ENCODE measurements at regions not wholly inside any gene's neighbourhood (a gene's known extent, or its start where the extent isn't known, plus 50 kb on each side); places are given as distances from the start of the nearest gene placed in this dataset.

GRCh38 chr13:72507416-72508199 is 219.8 kb downstream of the MZT1 start:
- no peaks in the 10 kb centered on the region for H3K36me3 ChIP-seq (ENCODE audit: low read length)
- H3K4me2 ChIP-seq (ENCODE audit: low read depth, low read length, poor library complexity, severe bottlenecking) = no peak overlapping the region
- no peaks in the 10 kb centered on the region for H3K9me3 ChIP-seq (ENCODE audit: insufficient read depth, low read length)
- no peaks in the 10 kb centered on the region for H4K20me1 ChIP-seq (ENCODE audit: low read depth, low read length)
- no peaks in the 10 kb centered on the region for H3K27me3 ChIP-seq (ENCODE audit: low read length)
- no peak overlapping the region for H2AFZ ChIP-seq (ENCODE audit: low read depth, low read length, severe bottlenecking)
- H3K4me3 ChIP-seq (ENCODE audit: insufficient read depth, low read length, poor library complexity, severe bottlenecking) = no peak overlapping the region
- no peak for TF ChIP-seq EZH2phosphoT487 (conservative IDR thresholded peaks at IDR 0.05; ENCODE audit: low read length)
- TF ChIP-seq CTCF (IDR thresholded peaks at IDR 0.05; ENCODE audit: insufficient read depth, low read length, poor library complexity, severe bottlenecking) = no peak
- no peaks in the 10 kb centered on the region for H3K79me2 ChIP-seq (ENCODE audit: insufficient read depth, low read length)
- H3K9ac ChIP-seq (ENCODE audit: low read length) = no peak overlapping the region
- H3K27ac ChIP-seq (ENCODE audit: low read depth, low read length) = no peak overlapping the region
- H3K9me2 ChIP-seq (replicated peaks; ENCODE audit: insufficient read depth, low read length) = no peaks in the 10 kb centered on the region
- H3F3A ChIP-seq (ENCODE audit: insufficient read depth) = no peaks in the 10 kb centered on the region

GRCh38 chr13:72506706-72507105 is 220.7 kb downstream of the MZT1 start:
- H2AFZ ChIP-seq (ENCODE audit: low read depth, low read length, severe bottlenecking) = no peak overlapping the region

GRCh38 chr13:72505376-72505775 is 222.1 kb downstream of the MZT1 start:
- H3K27ac ChIP-seq (ENCODE audit: low read depth, low read length) = no peak overlapping the region
- H3K9me2 ChIP-seq (replicated peaks; ENCODE audit: insufficient read depth, low read length) = no peaks in the 10 kb centered on the region
- TF ChIP-seq EZH2phosphoT487 (conservative IDR thresholded peaks at IDR 0.05; ENCODE audit: low read length) (no peak), CTCF (IDR thresholded peaks at IDR 0.05; ENCODE audit: insufficient read depth, low read length, poor library complexity, severe bottlenecking) (no peak)
- no peaks in the 10 kb centered on the region for H3F3A ChIP-seq (ENCODE audit: insufficient read depth)
- H3K36me3 ChIP-seq (ENCODE audit: low read length) = no peaks in the 10 kb centered on the region
- H2AFZ ChIP-seq (ENCODE audit: low read depth, low read length, severe bottlenecking) = no peak overlapping the region
- H3K79me2 ChIP-seq (ENCODE audit: insufficient read depth, low read length) = no peaks in the 10 kb centered on the region
- H4K20me1 ChIP-seq (ENCODE audit: low read depth, low read length) = no peaks in the 10 kb centered on the region
- H3K27me3 ChIP-seq (ENCODE audit: low read length) = no peaks in the 10 kb centered on the region
- H3K9me3 ChIP-seq (ENCODE audit: insufficient read depth, low read length) = no peaks in the 10 kb centered on the region
- H3K4me3 ChIP-seq (ENCODE audit: insufficient read depth, low read length, poor library complexity, severe bottlenecking) = no peak overlapping the region
- H3K4me2 ChIP-seq (ENCODE audit: low read depth, low read length, poor library complexity, severe bottlenecking) = no peak overlapping the region
- H3K9ac ChIP-seq (ENCODE audit: low read length) = no peak overlapping the region

More at GRCh38 chr13:72506706-72507105, 220.7 kb downstream of the MZT1 start:
- no peaks in the 10 kb centered on the region for H3K79me2 ChIP-seq (ENCODE audit: insufficient read depth, low read length)
- H3K9me3 ChIP-seq (ENCODE audit: insufficient read depth, low read length) = no peaks in the 10 kb centered on the region
- H3K9me2 ChIP-seq (replicated peaks; ENCODE audit: insufficient read depth, low read length) = no peaks in the 10 kb centered on the region
- no peaks in the 10 kb centered on the region for H4K20me1 ChIP-seq (ENCODE audit: low read depth, low read length)
- no peaks in the 10 kb centered on the region for H3K27me3 ChIP-seq (ENCODE audit: low read length)
- H3K36me3 ChIP-seq (ENCODE audit: low read length) = no peaks in the 10 kb centered on the region
- H3F3A ChIP-seq (ENCODE audit: insufficient read depth) = no peaks in the 10 kb centered on the region
- H3K9ac ChIP-seq (ENCODE audit: low read length) = no peak overlapping the region
- H3K27ac ChIP-seq (ENCODE audit: low read depth, low read length) = no peak overlapping the region
- H3K4me3 ChIP-seq (ENCODE audit: insufficient read depth, low read length, poor library complexity, severe bottlenecking) = no peak overlapping the region
- no peak for TF ChIP-seq EZH2phosphoT487 (conservative IDR thresholded peaks at IDR 0.05; ENCODE audit: low read length)
- TF ChIP-seq CTCF (IDR thresholded peaks at IDR 0.05; ENCODE audit: insufficient read depth, low read length, poor library complexity, severe bottlenecking) = no peak
- no peak overlapping the region for H3K4me2 ChIP-seq (ENCODE audit: low read depth, low read length, poor library complexity, severe bottlenecking)

Measured in SU-DHL-6 (cell line).